ENCODE measurements at regions not wholly inside any gene's neighbourhood (a gene's known extent, or its start where the extent isn't known, plus 50 kb on each side); places are given as distances from the start of the nearest gene placed in this dataset.

- TF ChIP-seq CTCF (IDR thresholded peaks at IDR 0.05; ENCODE audit: borderline replicate concordance, extremely low read depth, low read length, poor library complexity, severe bottlenecking): no peak
- TF ChIP-seq EZH2 (IDR thresholded peaks at IDR 0.05; ENCODE audit: borderline replicate concordance, low read depth, low read length, severe bottlenecking): no peak
- Histone ChIP-seq H3K27me3 (ENCODE audit: insufficient read depth, low read length, poor library complexity) (no peaks in the 10 kb centered on the region), H3K79me2 (ENCODE audit: insufficient read depth, low read length) (no peaks in the 10 kb centered on the region), H4K20me1 (ENCODE audit: insufficient read depth, low read length) (no peaks in the 10 kb centered on the region), H3K9ac (ENCODE audit: low read depth, low read length) (no peak overlapping the region), H2AFZ (ENCODE audit: low read depth, low read length) (no peak overlapping the region), H3K4me3 (ENCODE audit: low read depth in 1 of 2, low read length in 2 of 2) (no peak overlapping the region), H3K36me3 (ENCODE audit: insufficient read depth, low read length) (no peaks in the 10 kb centered on the region), H3K9me3 (ENCODE audit: insufficient read depth, low read length, severe bottlenecking) (no peaks in the 10 kb centered on the region), H3K4me2 (ENCODE audit: insufficient read depth, low read length) (no peak overlapping the region), H3K4me1 (ENCODE audit: insufficient read depth, low read length) (no peaks in the 10 kb centered on the region), H3K27ac (ENCODE audit: low read length) (no peak overlapping the region)
- no peak for ATAC-seq (ENCODE audit: insufficient read depth, low read depth)
- no peak for DNase-seq
Observed at GRCh38 chr3:25938566-25939325, 148.9 kb downstream of the OXSM start.

- TF ChIP-seq EZH2 (IDR thresholded peaks at IDR 0.05; ENCODE audit: borderline replicate concordance, low read depth, low read length, severe bottlenecking) (no peak), CTCF (IDR thresholded peaks at IDR 0.05; ENCODE audit: borderline replicate concordance, extremely low read depth, low read length, poor library complexity, severe bottlenecking) (no peak)
- H3K4me1 ChIP-seq (ENCODE audit: insufficient read depth, low read length): no peaks in the 10 kb centered on the region
- no peaks in the 10 kb centered on the region for H3K79me2 ChIP-seq (ENCODE audit: insufficient read depth, low read length)
- H4K20me1 ChIP-seq (ENCODE audit: insufficient read depth, low read length): no peaks in the 10 kb centered on the region
- no peak overlapping the region for H3K27ac ChIP-seq (ENCODE audit: low read length)
- no peaks in the 10 kb centered on the region for H3K27me3 ChIP-seq (ENCODE audit: insufficient read depth, low read length, poor library complexity)
- H3K9ac ChIP-seq (ENCODE audit: low read depth, low read length): no peak overlapping the region
- no peak overlapping the region for H3K4me3 ChIP-seq (ENCODE audit: low read depth in 1 of 2, low read length in 2 of 2)
- H2AFZ ChIP-seq (ENCODE audit: low read depth, low read length): no peak overlapping the region
- no peaks in the 10 kb centered on the region for H3K36me3 ChIP-seq (ENCODE audit: insufficient read depth, low read length)
- DNase-seq: no peak
- ATAC-seq (ENCODE audit: insufficient read depth, low read depth): no peak
- H3K9me3 ChIP-seq (ENCODE audit: insufficient read depth, low read length, severe bottlenecking): no peaks in the 10 kb centered on the region
- no peak overlapping the region for H3K4me2 ChIP-seq (ENCODE audit: insufficient read depth, low read length)
Observed at GRCh38 chr3:25940935-25941334, 151.0 kb downstream of the OXSM start.

- H3K4me1 ChIP-seq (ENCODE audit: insufficient read depth, low read length): no peaks in the 10 kb centered on the region
- no peak overlapping the region for H3K9ac ChIP-seq (ENCODE audit: low read depth, low read length)
- no peaks in the 10 kb centered on the region for H3K27me3 ChIP-seq (ENCODE audit: insufficient read depth, low read length, poor library complexity)
- no peaks in the 10 kb centered on the region for H4K20me1 ChIP-seq (ENCODE audit: insufficient read depth, low read length)
- DNase-seq: no peak
- no peak overlapping the region for H3K4me3 ChIP-seq (ENCODE audit: low read depth in 1 of 2, low read length in 2 of 2)
- no peaks in the 10 kb centered on the region for H3K79me2 ChIP-seq (ENCODE audit: insufficient read depth, low read length)
- H2AFZ ChIP-seq (ENCODE audit: low read depth, low read length): no peak overlapping the region
- no peak overlapping the region for H3K4me2 ChIP-seq (ENCODE audit: insufficient read depth, low read length)
- no peak overlapping the region for H3K27ac ChIP-seq (ENCODE audit: low read length)
- ATAC-seq (ENCODE audit: insufficient read depth, low read depth): no peak
- H3K9me3 ChIP-seq (ENCODE audit: insufficient read depth, low read length, severe bottlenecking): no peaks in the 10 kb centered on the region
- H3K36me3 ChIP-seq (ENCODE audit: insufficient read depth, low read length): no peaks in the 10 kb centered on the region
- TF ChIP-seq EZH2 (IDR thresholded peaks at IDR 0.05; ENCODE audit: borderline replicate concordance, low read depth, low read length, severe bottlenecking): no peak
Observed at GRCh38 chr3:25944329-25944728, 154.4 kb downstream of the OXSM start.

GRCh38 chr3:25945366-25945765, 155.5 kb downstream of the OXSM start:
- TF ChIP-seq CTCF (IDR thresholded peaks at IDR 0.05; ENCODE audit: borderline replicate concordance, extremely low read depth, low read length, poor library complexity, severe bottlenecking) (no peak), EZH2 (IDR thresholded peaks at IDR 0.05; ENCODE audit: borderline replicate concordance, low read depth, low read length, severe bottlenecking) (no peak)
- H3K27ac ChIP-seq (ENCODE audit: low read length): no peak overlapping the region
- ATAC-seq (ENCODE audit: insufficient read depth, low read depth): no peak

More at GRCh38 chr3:25945366-25945765, 155.5 kb downstream of the OXSM start:
- no peak for DNase-seq
- H3K79me2 ChIP-seq (ENCODE audit: insufficient read depth, low read length): no peaks in the 10 kb centered on the region
- no peaks in the 10 kb centered on the region for H3K36me3 ChIP-seq (ENCODE audit: insufficient read depth, low read length)
- no peaks in the 10 kb centered on the region for H3K4me1 ChIP-seq (ENCODE audit: insufficient read depth, low read length)
- H3K27me3 ChIP-seq (ENCODE audit: insufficient read depth, low read length, poor library complexity): no peaks in the 10 kb centered on the region
- H3K9me3 ChIP-seq (ENCODE audit: insufficient read depth, low read length, severe bottlenecking): no peaks in the 10 kb centered on the region
- H3K9ac ChIP-seq (ENCODE audit: low read depth, low read length): no peak overlapping the region
- H4K20me1 ChIP-seq (ENCODE audit: insufficient read depth, low read length): no peaks in the 10 kb centered on the region
- no peak overlapping the region for H3K4me2 ChIP-seq (ENCODE audit: insufficient read depth, low read length)
- no peak overlapping the region for H3K4me3 ChIP-seq (ENCODE audit: low read depth in 1 of 2, low read length in 2 of 2)
- H2AFZ ChIP-seq (ENCODE audit: low read depth, low read length): no peak overlapping the region

All from DND-41 (cell line).